Smooth muscle cell (in vitro differentiated cells): ENCODE measurements at regions not wholly inside any gene's neighbourhood (a gene's known extent, or its start where the extent isn't known, plus 50 kb on each side); places are given as distances from the start of the nearest gene placed in this dataset.

Experiments
- DNase-seq: peaks from one replicate; lab custom pipeline; 2025; ENCODE audit not compliant: unreplicated experiment; lab: John Stamatoyannopoulos, UW
- H2AFZ ChIP-seq: fragments of 200-600 bp; sonication (generic); 2 replicates; pipeline ENCODE4 v1.6.0; 2016; ENCODE audit warnings: antibody characterized with exemption, low read depth, mild to moderate bottlenecking
- H3F3A ChIP-seq: fragments of 200-600 bp; sonication (generic); 2 replicates; pipeline ENCODE4 v1.6.0; 2017; ENCODE audit warnings: antibody characterized with exemption, low read depth
- H3K27ac ChIP-seq: fragments of 200-600 bp; sonication (generic); 2 replicates; pipeline ENCODE4 v1.5.1; 2016; ENCODE audit warnings: low read depth, mild to moderate bottlenecking
- H3K27me3 ChIP-seq: fragments of 200-600 bp; sonication (generic); 2 replicates; pipeline ENCODE4 v1.6.1; 2016; ENCODE audit warnings: low read depth, mild to moderate bottlenecking
- H3K36me3 ChIP-seq: fragments of 200-600 bp; sonication (generic); 2 replicates; pipeline ENCODE4 v1.5.1; 2016; ENCODE audit warnings: low read depth
- H3K4me1 ChIP-seq: fragments of 200-600 bp; sonication (generic); 2 replicates; pipeline ENCODE4 v1.5.1; 2016; ENCODE audit warnings: low read depth
- H3K4me2 ChIP-seq: fragments of 200-600 bp; sonication (generic); 2 replicates; pipeline ENCODE4 v1.6.0; 2016; ENCODE audit warnings: mild to moderate bottlenecking
- H3K4me3 ChIP-seq: fragments of 200-600 bp; sonication (generic); 2 replicates; pipeline ENCODE4 v1.5.1; 2016; ENCODE audit warnings: mild to moderate bottlenecking
- H3K79me2 ChIP-seq: fragments of 200-600 bp; sonication (generic); 2 replicates; pipeline ENCODE4 v1.6.0; 2016; ENCODE audit warnings: low read depth, mild to moderate bottlenecking
- H3K9ac ChIP-seq: fragments of 200-600 bp; sonication (generic); 2 replicates; pipeline ENCODE4 v1.6.0; 2016; ENCODE audit warnings: low read depth
- H3K9me3 ChIP-seq: fragments of 200-600 bp; sonication (generic); replicated peaks from 2 replicates; pipeline ENCODE4 v1.5.1; 2016; ENCODE audit warnings: low read depth
- H4K20me1 ChIP-seq: fragments of 200-600 bp; sonication (generic); 2 replicates; pipeline ENCODE4 v1.6.0; 2016; ENCODE audit warnings: low read depth
- WGBS: methylation state at CpG from one replicate; pipeline ENCODE4 v1.1.7; 2016; ENCODE audit warnings: low lambda C conversion rate; 5-methylcytosine and 5-hydroxymethylcytosine counted together
- TF ChIP-seq, protein P1 (sequence below): fragments of 200-600 bp; sonication (generic); IDR thresholded peaks from 2 replicates; pipeline ENCODE4 v1.5.1; 2017; ENCODE audit warnings: borderline replicate concordance, mild to moderate bottlenecking, antibody characterized with exemption; ENCODE audit not compliant: insufficient read depth, poor library complexity, severe bottlenecking

DNA sequence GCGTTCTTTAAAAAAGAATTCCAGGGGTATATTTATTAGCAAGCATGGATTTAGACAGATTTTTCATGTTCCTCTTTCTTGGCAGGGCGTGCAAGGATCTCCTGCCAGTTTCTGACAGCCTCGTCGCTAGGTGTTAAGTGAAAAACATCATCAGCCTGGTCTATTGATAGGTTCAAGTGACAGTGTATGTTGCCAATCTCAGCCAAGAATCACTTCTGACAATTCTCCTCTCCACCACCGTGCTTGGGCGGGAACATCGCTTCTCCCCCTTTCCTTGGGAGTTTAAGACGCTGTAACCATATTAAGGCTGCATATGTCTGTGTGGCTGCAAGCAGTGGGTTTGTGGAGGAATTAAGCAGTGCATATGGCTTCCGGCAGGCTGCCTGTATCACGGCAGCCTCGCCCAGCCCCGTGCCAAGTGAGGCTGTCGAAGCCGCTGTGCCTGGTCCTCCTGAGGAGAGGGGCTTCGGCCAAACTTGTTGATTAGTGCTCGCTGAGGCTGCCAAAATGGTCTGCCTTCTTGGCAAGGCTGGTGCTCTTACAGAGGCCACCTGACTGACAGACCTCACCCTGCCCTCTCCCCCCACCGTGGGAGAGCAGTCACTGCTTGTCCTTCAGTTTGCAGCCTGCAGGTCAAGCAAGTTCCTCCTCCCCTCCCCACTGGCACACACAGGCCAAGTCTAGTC lies 132.2 kb upstream of the MPHOSPH6 start:
- Histone ChIP-seq H3K27ac (no peak overlapping the region), H3K79me2 (no peaks in the 10 kb centered on the region), H3K9ac (no peak overlapping the region), H4K20me1 (no peaks in the 10 kb centered on the region), H3K36me3 (no peaks in the 10 kb centered on the region), H2AFZ (no peak overlapping the region), H3K9me3 (no peaks in the 10 kb centered on the region), H3K4me3 (no peak overlapping the region), H3K4me2 (no peak overlapping the region), H3K4me1 (no peaks in the 10 kb centered on the region), H3F3A (no peaks in the 10 kb centered on the region), H3K27me3 (peaks cover 13% of the 10 kb centered on the region)
- TF ChIP-seq, protein P1, sequence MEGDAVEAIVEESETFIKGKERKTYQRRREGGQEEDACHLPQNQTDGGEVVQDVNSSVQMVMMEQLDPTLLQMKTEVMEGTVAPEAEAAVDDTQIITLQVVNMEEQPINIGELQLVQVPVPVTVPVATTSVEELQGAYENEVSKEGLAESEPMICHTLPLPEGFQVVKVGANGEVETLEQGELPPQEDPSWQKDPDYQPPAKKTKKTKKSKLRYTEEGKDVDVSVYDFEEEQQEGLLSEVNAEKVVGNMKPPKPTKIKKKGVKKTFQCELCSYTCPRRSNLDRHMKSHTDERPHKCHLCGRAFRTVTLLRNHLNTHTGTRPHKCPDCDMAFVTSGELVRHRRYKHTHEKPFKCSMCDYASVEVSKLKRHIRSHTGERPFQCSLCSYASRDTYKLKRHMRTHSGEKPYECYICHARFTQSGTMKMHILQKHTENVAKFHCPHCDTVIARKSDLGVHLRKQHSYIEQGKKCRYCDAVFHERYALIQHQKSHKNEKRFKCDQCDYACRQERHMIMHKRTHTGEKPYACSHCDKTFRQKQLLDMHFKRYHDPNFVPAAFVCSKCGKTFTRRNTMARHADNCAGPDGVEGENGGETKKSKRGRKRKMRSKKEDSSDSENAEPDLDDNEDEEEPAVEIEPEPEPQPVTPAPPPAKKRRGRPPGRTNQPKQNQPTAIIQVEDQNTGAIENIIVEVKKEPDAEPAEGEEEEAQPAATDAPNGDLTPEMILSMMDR, result no peak
- no peak for DNase-seq
- WGBS, result 85% methylated on average over 17 of the region's 17 CpGs

GRCh38 chr16:82301146-82301755 lies 131.2 kb upstream of the MPHOSPH6 start:
- no peak for DNase-seq
- no peaks in the 10 kb centered on the region for H3K36me3 ChIP-seq
- H3K9me3 ChIP-seq, result no peaks in the 10 kb centered on the region
- H2AFZ ChIP-seq, result no peak overlapping the region
- H3K9ac ChIP-seq, result no peak overlapping the region
- H3K27me3 ChIP-seq, result peaks cover 6% of the 10 kb centered on the region
- no peak overlapping the region for H3K27ac ChIP-seq
- TF ChIP-seq, protein P1, result no peak
- no peaks in the 10 kb centered on the region for H3F3A ChIP-seq
- no peak overlapping the region for H3K4me3 ChIP-seq
- no peaks in the 10 kb centered on the region for H3K4me1 ChIP-seq
- no peak overlapping the region for H3K4me2 ChIP-seq
- no peaks in the 10 kb centered on the region for H4K20me1 ChIP-seq
- no peaks in the 10 kb centered on the region for H3K79me2 ChIP-seq
- 77% methylated on average over 7 of the region's 7 CpGs for WGBS

GRCh38 chr16:82300374-82300951 lies 130.4 kb upstream of the MPHOSPH6 start:
- no peak overlapping the region for H3K27ac ChIP-seq
- H2AFZ ChIP-seq, result no peak overlapping the region
- no peak for DNase-seq
- no peaks in the 10 kb centered on the region for H4K20me1 ChIP-seq
- no peaks in the 10 kb centered on the region for H3F3A ChIP-seq
- H3K4me2 ChIP-seq, result no peak overlapping the region
- H3K36me3 ChIP-seq, result no peaks in the 10 kb centered on the region
- H3K79me2 ChIP-seq, result no peaks in the 10 kb centered on the region
- TF ChIP-seq, protein P1, result no peak
- 92% methylated on average over 6 of the region's 6 CpGs for WGBS
- no peak overlapping the region for H3K9ac ChIP-seq
- H3K9me3 ChIP-seq, result no peaks in the 10 kb centered on the region
- H3K4me1 ChIP-seq, result no peaks in the 10 kb centered on the region
- no peaks in the 10 kb centered on the region for H3K27me3 ChIP-seq
- H3K4me3 ChIP-seq, result no peak overlapping the region
